IMR-90 (cell line): ENCODE measurements at regions not wholly inside any gene's neighbourhood (a gene's known extent, or its start where the extent isn't known, plus 50 kb on each side); places are given as distances from the start of the nearest gene placed in this dataset.

Source experiments
- MAFK ChIP-seq: IDR thresholded peaks from 2 replicates; pipeline ENCODE4 v1.6.1; 2012; ENCODE audit warnings: low read depth, low read length, improper control_type of control experiment
- RAD21 ChIP-seq: IDR thresholded peaks from 2 replicates; pipeline ENCODE4 v1.6.1; 2012; ENCODE audit warnings: low read length, improper control_type of control experiment

DNA sequence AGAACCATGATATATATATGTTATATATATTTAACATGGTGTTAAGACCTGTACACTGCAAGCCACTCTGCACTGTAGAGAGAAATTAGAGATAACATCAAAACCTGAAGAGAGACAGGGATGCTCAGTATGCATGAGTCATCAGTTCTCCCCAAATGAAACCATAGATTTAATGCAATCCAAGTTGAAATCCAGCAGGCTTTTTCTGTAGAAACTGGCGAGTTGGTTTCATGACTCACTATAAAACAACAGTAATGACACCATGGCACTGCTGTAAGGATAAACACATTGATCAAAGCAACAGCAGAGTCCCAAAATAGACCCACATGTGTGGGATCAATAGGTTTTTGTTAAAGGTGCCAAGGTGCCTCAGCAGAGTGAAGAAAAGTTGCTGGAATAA lies 65.8 kb downstream of the RTP5 start:
- TF ChIP-seq MAFK, result peak; percentile 52
- no peak for TF ChIP-seq RAD21
